Liver (tissue), 8 donors: ENCODE measurements at regions not wholly inside any gene's neighbourhood (a gene's known extent, or its start where the extent isn't known, plus 50 kb on each side); places are given as distances from the start of the nearest gene placed in this dataset.

Experiments
- DNase-seq: peaks from one replicate; pipeline ENCODE4 v3.0.0-alpha.2; 2017; ENCODE audit warnings: low spot score
- H3K27ac ChIP-seq, 2 donors: one replicate each; pipeline ENCODE4 v1.7.0; 2013; ENCODE audit warnings: inconsistent platforms in 2 of 2, low read length in 2 of 2, control low read depth in 1 of 2, low read depth in 1 of 2, mild to moderate bottlenecking in 1 of 2
- H3K27me3 ChIP-seq, 4 donors: one replicate each; pipeline versions ENCODE4 v1.6.1 to v1.7.0; 2013; ENCODE audit warnings: low read length in 3 of 4, inconsistent platforms in 1 of 4, mild to moderate bottlenecking in 1 of 4, moderate library complexity in 1 of 4; ENCODE audit not compliant: control insufficient read depth in 4 of 4, insufficient read depth in 4 of 4
- H3K36me3 ChIP-seq, 4 donors: one replicate each; pipeline versions ENCODE4 v1.6.1 to v1.7.0; 2013; ENCODE audit warnings: low read length in 3 of 4, mild to moderate bottlenecking in 3 of 4, low read depth in 1 of 4, moderate library complexity in 1 of 4; ENCODE audit not compliant: control insufficient read depth in 4 of 4, insufficient read depth in 3 of 4
- H3K4me1 ChIP-seq, 4 donors: one replicate each; pipeline versions ENCODE4 v1.6.1 to v1.7.0; 2013; ENCODE audit warnings: low read length in 3 of 4, mild to moderate bottlenecking in 3 of 4, moderate library complexity in 1 of 4; ENCODE audit not compliant: control insufficient read depth in 4 of 4, insufficient read depth in 4 of 4
- H3K4me3 ChIP-seq, 3 donors: one replicate each; pipeline versions ENCODE4 v1.6.1 to v1.7.0; 2013; ENCODE audit warnings: low read length in 3 of 3, control low read depth in 1 of 3, low read depth in 1 of 3, mild to moderate bottlenecking in 1 of 3
- H3K9ac ChIP-seq, 2 donors: one replicate each; pipeline ENCODE4 v1.7.0; 2013; ENCODE audit warnings: low read length in 2 of 2, mild to moderate bottlenecking in 2 of 2, moderate library complexity in 2 of 2, control low read depth in 1 of 2, low read depth in 1 of 2
- H3K9me3 ChIP-seq, 4 donors: one replicate each; pipeline versions ENCODE4 v1.6.1 to v1.7.0; 2013; ENCODE audit warnings: low read length in 3 of 4; ENCODE audit not compliant: control insufficient read depth in 4 of 4
- EGR1 ChIP-seq, 2 donors: IDR thresholded peaks; 2 replicates each; pipeline ENCODE4 v1.6.1; 2016 to 2018; ENCODE audit warnings: antibody characterized with exemption in 2 of 2, low read depth in 2 of 2
- FOXA2 ChIP-seq: IDR thresholded peaks from 2 replicates; pipeline ENCODE4 v1.6.1; 2016; ENCODE audit warnings: antibody characterized with exemption
- GABPA ChIP-seq, 2 donors: IDR thresholded peaks in 1 of 2; conservative IDR thresholded peaks in 1 of 2; 2 replicates each; pipeline ENCODE4 v1.6.1; 2016; ENCODE audit warnings: antibody characterized with exemption in 2 of 2, mild to moderate bottlenecking in 1 of 2, moderate library complexity in 1 of 2
- HNF4A ChIP-seq, 2 donors: conservative IDR thresholded peaks; 2 replicates each; pipeline ENCODE4 v1.6.1; 2016; ENCODE audit warnings: antibody characterized with exemption in 2 of 2, mild to moderate bottlenecking in 2 of 2
- HNF4G ChIP-seq: IDR thresholded peaks from 2 replicates; pipeline ENCODE4 v1.6.1; 2016; ENCODE audit warnings: antibody characterized with exemption
- JUND ChIP-seq, 2 donors: IDR thresholded peaks; 2 replicates each; pipeline ENCODE4 v1.6.1; 2016; ENCODE audit warnings: antibody characterized with exemption in 2 of 2
- NR2F2 ChIP-seq: IDR thresholded peaks from 2 replicates; pipeline ENCODE4 v1.6.1; 2016; ENCODE audit warnings: antibody characterized with exemption
- RAD21 ChIP-seq, 2 donors: IDR thresholded peaks; 2 replicates each; pipeline ENCODE4 v1.6.1; 2016; ENCODE audit warnings: antibody characterized with exemption in 2 of 2, mild to moderate bottlenecking in 2 of 2
- RXRA ChIP-seq, 2 donors: IDR thresholded peaks; 2 replicates each; pipeline ENCODE4 v1.6.1; 2017 to 2018; ENCODE audit warnings: antibody characterized with exemption in 2 of 2, mild to moderate bottlenecking in 1 of 2
- SP1 ChIP-seq: IDR thresholded peaks from 2 replicates; pipeline ENCODE4 v1.6.1; 2018; ENCODE audit warnings: antibody characterized with exemption, mild to moderate bottlenecking
- TAF1 ChIP-seq: conservative IDR thresholded peaks from 2 replicates; pipeline ENCODE4 v1.6.1; 2016; ENCODE audit warnings: antibody characterized with exemption, mild to moderate bottlenecking
- YY1 ChIP-seq: IDR thresholded peaks from 2 replicates; pipeline ENCODE4 v1.6.1; 2016; ENCODE audit warnings: antibody characterized with exemption, mild to moderate bottlenecking
- whole genome bisulfite sequencing: extraction: QIAGEN DNeasy Blood & Tissue Kit; methylation state at CpG from one replicate; pipeline ENCODE4 v1.1.7; 2013; 5-methylcytosine and 5-hydroxymethylcytosine counted together
- TF ChIP-seq, protein P1 (sequence below): fragments of 150-350 bp; IDR thresholded peaks from 2 replicates; pipeline ENCODE4 v1.5.1; 2017; ENCODE audit warnings: improper control_type of control experiment, low read depth, low read length; ENCODE audit not compliant: missing input control
- TF ChIP-seq, protein P2 (sequence below): IDR thresholded peaks from 2 replicates; pipeline ENCODE4 v1.6.1; 2016; ENCODE audit warnings: antibody characterized with exemption
- TF ChIP-seq, protein P3 (sequence below): IDR thresholded peaks from 2 replicates; pipeline ENCODE4 v1.6.1; 2016; ENCODE audit warnings: antibody characterized with exemption
- TF ChIP-seq, protein P4 (sequence below): IDR thresholded peaks from 2 replicates; pipeline ENCODE4 v1.6.1; 2016; ENCODE audit warnings: antibody characterized with exemption, mild to moderate bottlenecking
- TF ChIP-seq, protein P5 (sequence below): IDR thresholded peaks from 2 replicates; pipeline ENCODE4 v1.6.1; 2016; ENCODE audit warnings: antibody characterized with exemption
- donor health status: healthy.
- donor health status: healthy.
- donor health status: healthy.
- donor health status: healthy.
- donor health status: healthy.

DNA sequence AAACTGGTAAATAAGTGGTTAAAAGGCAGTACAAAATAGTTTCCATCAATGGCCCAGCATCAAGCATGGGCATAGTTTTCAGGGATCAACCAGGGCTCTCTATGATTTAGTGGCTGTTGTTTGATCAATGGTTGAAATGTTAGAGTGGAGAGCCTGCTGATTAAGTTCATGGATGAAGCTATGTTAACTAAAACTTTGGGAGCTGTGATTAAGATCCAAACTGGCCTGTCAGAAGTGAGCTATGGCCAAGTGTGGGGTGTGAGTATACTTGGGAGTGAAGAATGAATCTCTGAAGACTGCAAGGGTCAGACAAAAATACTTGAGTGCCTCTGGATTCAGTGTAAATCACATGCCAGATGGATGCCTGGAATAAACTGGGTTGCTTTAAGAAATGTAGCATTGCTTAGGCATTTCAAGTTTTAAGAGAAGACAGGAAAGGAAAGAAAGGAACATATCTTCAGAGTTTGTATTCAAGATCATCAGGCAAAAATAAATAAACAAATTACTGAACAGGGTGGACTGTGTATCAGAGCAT lies 422.2 kb upstream of the ADAMTS9 start:
- H3K27me3 ChIP-seq: peaks cover 0 to 2% (median 0%) of the 10 kb centered on the region in 4 donors
- H3K4me3 ChIP-seq: no peak overlapping the region
- H3K9me3 ChIP-seq: no peaks in the 10 kb centered on the region
- DNase-seq: no peak
- no peak overlapping the region for H3K9ac ChIP-seq
- H3K27ac ChIP-seq: no peak overlapping the region
- no peaks in the 10 kb centered on the region for H3K36me3 ChIP-seq
- H3K4me1 ChIP-seq: no peaks in the 10 kb centered on the region
- TF ChIP-seq EGR1 (IDR thresholded peaks at IDR 0.05; ENCODE audit: low read depth in 2 of 2) (no peak), FOXA2 (no peak), NR2F2 (no peak), HNF4A (conservative IDR thresholded peaks at IDR 0.05) (no peak), SP1 (no peak), HNF4G (no peak), TAF1 (no peak), JUND (IDR thresholded peaks at IDR 0.05) (no peak), YY1 (no peak), GABPA (IDR thresholded peaks at IDR 0.05 in 1 of 2, conservative IDR thresholded peaks at IDR 0.05 in 1 of 2) (no peak)
- TF ChIP-seq, protein P1, sequence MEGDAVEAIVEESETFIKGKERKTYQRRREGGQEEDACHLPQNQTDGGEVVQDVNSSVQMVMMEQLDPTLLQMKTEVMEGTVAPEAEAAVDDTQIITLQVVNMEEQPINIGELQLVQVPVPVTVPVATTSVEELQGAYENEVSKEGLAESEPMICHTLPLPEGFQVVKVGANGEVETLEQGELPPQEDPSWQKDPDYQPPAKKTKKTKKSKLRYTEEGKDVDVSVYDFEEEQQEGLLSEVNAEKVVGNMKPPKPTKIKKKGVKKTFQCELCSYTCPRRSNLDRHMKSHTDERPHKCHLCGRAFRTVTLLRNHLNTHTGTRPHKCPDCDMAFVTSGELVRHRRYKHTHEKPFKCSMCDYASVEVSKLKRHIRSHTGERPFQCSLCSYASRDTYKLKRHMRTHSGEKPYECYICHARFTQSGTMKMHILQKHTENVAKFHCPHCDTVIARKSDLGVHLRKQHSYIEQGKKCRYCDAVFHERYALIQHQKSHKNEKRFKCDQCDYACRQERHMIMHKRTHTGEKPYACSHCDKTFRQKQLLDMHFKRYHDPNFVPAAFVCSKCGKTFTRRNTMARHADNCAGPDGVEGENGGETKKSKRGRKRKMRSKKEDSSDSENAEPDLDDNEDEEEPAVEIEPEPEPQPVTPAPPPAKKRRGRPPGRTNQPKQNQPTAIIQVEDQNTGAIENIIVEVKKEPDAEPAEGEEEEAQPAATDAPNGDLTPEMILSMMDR: no peak
- TF ChIP-seq, protein P2, sequence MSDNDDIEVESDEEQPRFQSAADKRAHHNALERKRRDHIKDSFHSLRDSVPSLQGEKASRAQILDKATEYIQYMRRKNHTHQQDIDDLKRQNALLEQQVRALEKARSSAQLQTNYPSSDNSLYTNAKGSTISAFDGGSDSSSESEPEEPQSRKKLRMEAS: no peak

DNA sequence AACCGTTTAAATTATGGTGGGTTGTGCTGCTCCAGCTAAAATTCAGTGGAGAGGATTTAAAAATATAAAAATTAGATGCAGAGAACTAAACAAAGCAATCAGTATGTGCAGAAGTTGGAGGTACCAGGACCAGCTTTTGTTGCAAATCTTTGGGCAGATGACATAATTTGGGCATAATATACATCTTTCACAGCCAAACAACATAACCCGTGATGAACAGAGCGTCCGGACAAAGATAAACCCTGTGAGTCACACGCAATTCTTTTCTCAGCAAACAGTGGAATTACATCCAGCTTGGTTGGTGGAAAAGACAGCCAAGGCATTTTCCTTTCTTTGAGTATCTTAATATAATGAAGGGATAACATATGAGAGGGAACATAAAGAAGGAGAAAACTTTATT lies 419.4 kb upstream of the ADAMTS9 start:
- Histone ChIP-seq H3K27me3 (peaks cover 0 to 2% (median 0%) of the 10 kb centered on the region in 4 donors), H3K9ac (no peak overlapping the region), H3K4me3 (no peak overlapping the region), H3K36me3 (no peaks in the 10 kb centered on the region), H3K4me1 (no peaks in the 10 kb centered on the region), H3K9me3 (no peaks in the 10 kb centered on the region), H3K27ac (no peak overlapping the region)
- TF ChIP-seq, protein P3, sequence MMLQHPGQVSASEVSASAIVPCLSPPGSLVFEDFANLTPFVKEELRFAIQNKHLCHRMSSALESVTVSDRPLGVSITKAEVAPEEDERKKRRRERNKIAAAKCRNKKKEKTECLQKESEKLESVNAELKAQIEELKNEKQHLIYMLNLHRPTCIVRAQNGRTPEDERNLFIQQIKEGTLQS: no peak
- TF ChIP-seq RXRA (IDR thresholded peaks at IDR 0.05): no peak
- TF ChIP-seq RAD21 (IDR thresholded peaks at IDR 0.05): no peak
- no peak for TF ChIP-seq FOXA2
- TF ChIP-seq, protein P4, sequence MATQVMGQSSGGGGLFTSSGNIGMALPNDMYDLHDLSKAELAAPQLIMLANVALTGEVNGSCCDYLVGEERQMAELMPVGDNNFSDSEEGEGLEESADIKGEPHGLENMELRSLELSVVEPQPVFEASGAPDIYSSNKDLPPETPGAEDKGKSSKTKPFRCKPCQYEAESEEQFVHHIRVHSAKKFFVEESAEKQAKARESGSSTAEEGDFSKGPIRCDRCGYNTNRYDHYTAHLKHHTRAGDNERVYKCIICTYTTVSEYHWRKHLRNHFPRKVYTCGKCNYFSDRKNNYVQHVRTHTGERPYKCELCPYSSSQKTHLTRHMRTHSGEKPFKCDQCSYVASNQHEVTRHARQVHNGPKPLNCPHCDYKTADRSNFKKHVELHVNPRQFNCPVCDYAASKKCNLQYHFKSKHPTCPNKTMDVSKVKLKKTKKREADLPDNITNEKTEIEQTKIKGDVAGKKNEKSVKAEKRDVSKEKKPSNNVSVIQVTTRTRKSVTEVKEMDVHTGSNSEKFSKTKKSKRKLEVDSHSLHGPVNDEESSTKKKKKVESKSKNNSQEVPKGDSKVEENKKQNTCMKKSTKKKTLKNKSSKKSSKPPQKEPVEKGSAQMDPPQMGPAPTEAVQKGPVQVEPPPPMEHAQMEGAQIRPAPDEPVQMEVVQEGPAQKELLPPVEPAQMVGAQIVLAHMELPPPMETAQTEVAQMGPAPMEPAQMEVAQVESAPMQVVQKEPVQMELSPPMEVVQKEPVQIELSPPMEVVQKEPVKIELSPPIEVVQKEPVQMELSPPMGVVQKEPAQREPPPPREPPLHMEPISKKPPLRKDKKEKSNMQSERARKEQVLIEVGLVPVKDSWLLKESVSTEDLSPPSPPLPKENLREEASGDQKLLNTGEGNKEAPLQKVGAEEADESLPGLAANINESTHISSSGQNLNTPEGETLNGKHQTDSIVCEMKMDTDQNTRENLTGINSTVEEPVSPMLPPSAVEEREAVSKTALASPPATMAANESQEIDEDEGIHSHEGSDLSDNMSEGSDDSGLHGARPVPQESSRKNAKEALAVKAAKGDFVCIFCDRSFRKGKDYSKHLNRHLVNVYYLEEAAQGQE: no peak
- TF ChIP-seq, protein P1: no peak
- TF ChIP-seq, protein P5, sequence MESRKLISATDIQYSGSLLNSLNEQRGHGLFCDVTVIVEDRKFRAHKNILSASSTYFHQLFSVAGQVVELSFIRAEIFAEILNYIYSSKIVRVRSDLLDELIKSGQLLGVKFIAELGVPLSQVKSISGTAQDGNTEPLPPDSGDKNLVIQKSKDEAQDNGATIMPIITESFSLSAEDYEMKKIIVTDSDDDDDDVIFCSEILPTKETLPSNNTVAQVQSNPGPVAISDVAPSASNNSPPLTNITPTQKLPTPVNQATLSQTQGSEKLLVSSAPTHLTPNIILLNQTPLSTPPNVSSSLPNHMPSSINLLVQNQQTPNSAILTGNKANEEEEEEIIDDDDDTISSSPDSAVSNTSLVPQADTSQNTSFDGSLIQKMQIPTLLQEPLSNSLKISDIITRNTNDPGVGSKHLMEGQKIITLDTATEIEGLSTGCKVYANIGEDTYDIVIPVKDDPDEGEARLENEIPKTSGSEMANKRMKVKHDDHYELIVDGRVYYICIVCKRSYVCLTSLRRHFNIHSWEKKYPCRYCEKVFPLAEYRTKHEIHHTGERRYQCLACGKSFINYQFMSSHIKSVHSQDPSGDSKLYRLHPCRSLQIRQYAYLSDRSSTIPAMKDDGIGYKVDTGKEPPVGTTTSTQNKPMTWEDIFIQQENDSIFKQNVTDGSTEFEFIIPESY: no peak
- TF ChIP-seq HNF4G: no peak
- no peak for DNase-seq
- 58% methylated on average over 5 of the region's 5 CpGs for WGBS
